H9 (cell line): ENCODE measurements at regions not wholly inside any gene's neighbourhood (a gene's known extent, or its start where the extent isn't known, plus 50 kb on each side); places are given as distances from the start of the nearest gene placed in this dataset.

Experiments
- DNase-seq: peaks from one replicate; pipeline ENCODE4 v3.0.0-alpha.2; 2017
- H2AFZ ChIP-seq: one replicate; pipeline ENCODE4 v1.6.1; 2013; ENCODE audit warnings: mild to moderate bottlenecking, low read length, control low read depth, moderate library complexity
- H2AK5ac ChIP-seq: 2 replicates; pipeline ENCODE4 v1.6.1; 2013; ENCODE audit warnings: low read length, control low read depth, mixed read lengths; ENCODE audit not compliant: insufficient read length
- H2BK120ac ChIP-seq: one replicate; pipeline ENCODE4 v1.6.1; 2013; ENCODE audit warnings: low read depth, mild to moderate bottlenecking, low read length, control low read depth, inconsistent platforms; ENCODE audit not compliant: poor library complexity, severe bottlenecking
- H2BK12ac ChIP-seq: 2 replicates; pipeline ENCODE4 v1.6.1; 2013; ENCODE audit warnings: low read length, control low read depth, mixed read lengths, low read depth; ENCODE audit not compliant: insufficient read length
- H2BK15ac ChIP-seq: 2 replicates; pipeline ENCODE4 v1.6.1; 2013; ENCODE audit warnings: low read depth, low read length, control low read depth
- H2BK20ac ChIP-seq: one replicate; pipeline ENCODE4 v1.6.1; 2013; ENCODE audit warnings: low read depth, mild to moderate bottlenecking, low read length, control low read depth, inconsistent platforms; ENCODE audit not compliant: poor library complexity, severe bottlenecking
- H2BK5ac ChIP-seq: 2 replicates; pipeline ENCODE4 v1.6.1; 2013; ENCODE audit warnings: low read length, control low read depth, mixed read lengths; ENCODE audit not compliant: insufficient read length
- H3K14ac ChIP-seq: 2 replicates; pipeline ENCODE4 v1.6.1; 2013; ENCODE audit warnings: low read length, control low read depth; ENCODE audit not compliant: insufficient read depth
- H3K18ac ChIP-seq: 2 replicates; pipeline ENCODE4 v1.6.1; 2013; ENCODE audit warnings: low read depth, mild to moderate bottlenecking, mixed read lengths, low read length, control low read depth; ENCODE audit not compliant: insufficient read length
- H3K23ac ChIP-seq: 2 replicates; pipeline ENCODE4 v1.6.1; 2013; ENCODE audit warnings: low read length, control low read depth, mixed read lengths, low read depth; ENCODE audit not compliant: insufficient read length
- H3K23me2 ChIP-seq: 2 replicates; pipeline ENCODE4 v1.6.1; 2013; ENCODE audit warnings: low read depth, mild to moderate bottlenecking, mixed read lengths, low read length, control low read depth; ENCODE audit not compliant: insufficient read length, poor library complexity, severe bottlenecking
- H3K27ac ChIP-seq: 2 replicates; pipeline ENCODE4 v1.5.1; 2013; ENCODE audit warnings: low read length, control low read depth, mixed read lengths, low read depth; ENCODE audit not compliant: insufficient read length
- H3K27me3 ChIP-seq: 2 replicates; pipeline ENCODE4 v1.6.1; 2013; ENCODE audit warnings: low read length, control low read depth, inconsistent platforms; ENCODE audit not compliant: insufficient read depth
- H3K4ac ChIP-seq: 2 replicates; pipeline ENCODE4 v1.6.1; 2013; ENCODE audit warnings: low read depth, mild to moderate bottlenecking, control low read depth, inconsistent platforms, low read length, moderate library complexity
- H3K4me1 ChIP-seq: 2 replicates; pipeline ENCODE4 v1.6.1; 2013; ENCODE audit warnings: low read length, control low read depth, inconsistent platforms; ENCODE audit not compliant: insufficient read depth
- H3K4me2 ChIP-seq: 2 replicates; pipeline ENCODE4 v1.6.1; 2013; ENCODE audit warnings: low read length, control low read depth, mixed read lengths; ENCODE audit not compliant: insufficient read length, insufficient read depth
- H3K56ac ChIP-seq: 2 replicates; pipeline ENCODE4 v1.6.1; 2013; ENCODE audit warnings: low read depth, mild to moderate bottlenecking, mixed read lengths, low read length, control low read depth; ENCODE audit not compliant: insufficient read length
- H3K79me1 ChIP-seq: 2 replicates; pipeline ENCODE4 v1.6.1; 2013; ENCODE audit warnings: low read depth, mild to moderate bottlenecking, moderate library complexity, low read length, control low read depth, inconsistent platforms; ENCODE audit not compliant: insufficient read depth, poor library complexity, severe bottlenecking
- H3K79me2 ChIP-seq: 2 replicates; pipeline ENCODE4 v1.6.1; 2013; ENCODE audit warnings: low read length, control low read depth, inconsistent platforms; ENCODE audit not compliant: insufficient read depth
- H3K9ac ChIP-seq: 2 replicates; pipeline ENCODE4 v1.6.1; 2013; ENCODE audit warnings: low read length, control low read depth, mixed read lengths; ENCODE audit not compliant: insufficient read length; ENCODE audit errors: extremely low read depth
- H3K9me3 ChIP-seq: one replicate; pipeline ENCODE4 v1.6.1; 2013; ENCODE audit warnings: low read depth, low read length, inconsistent platforms; ENCODE audit not compliant: control insufficient read depth
- H3T11ph ChIP-seq: one replicate; pipeline ENCODE4 v1.6.1; 2013; ENCODE audit warnings: mild to moderate bottlenecking, low read length, control low read depth, inconsistent platforms
- H4K20me1 ChIP-seq: one replicate; pipeline ENCODE4 v1.6.1; 2013; ENCODE audit not compliant: control insufficient read depth, insufficient read length, insufficient read depth
- H4K5ac ChIP-seq: 2 replicates; pipeline ENCODE4 v1.6.1; 2013; ENCODE audit warnings: low read depth, mild to moderate bottlenecking, mixed read lengths, low read length, control low read depth; ENCODE audit not compliant: insufficient read length
- H4K8ac ChIP-seq: replicated peaks from 2 replicates; pipeline ENCODE4 v1.6.1; 2013; ENCODE audit warnings: low read length, control low read depth, mixed read lengths, low read depth; ENCODE audit not compliant: insufficient read length
- H4K91ac ChIP-seq: 2 replicates; pipeline ENCODE4 v1.6.1; 2013; ENCODE audit warnings: low read depth, mild to moderate bottlenecking, moderate library complexity, mixed read lengths, low read length, control low read depth; ENCODE audit not compliant: insufficient read length
- H3K27ac Mint-ChIP-seq, 3 experiments: 2 replicates in 2 of 3; 3 replicates in 1 of 3; pipeline ENCODE4 v1.8.0; 2020 to 2021; ENCODE audit warnings: mixed read lengths in 3 of 3, mild to moderate bottlenecking in 1 of 3, moderate library complexity in 1 of 3
- H3K27me3 Mint-ChIP-seq: 2 replicates; pipeline ENCODE4 v1.8.0; 2021; ENCODE audit warnings: low read depth, mild to moderate bottlenecking, moderate library complexity, mixed read lengths
- H3K36me3 Mint-ChIP-seq, 3 experiments: 2 replicates in 2 of 3; 3 replicates in 1 of 3; pipeline ENCODE4 v1.8.0; 2020 to 2021; ENCODE audit warnings: low read depth in 3 of 3, mixed read lengths in 3 of 3; ENCODE audit not compliant: insufficient read depth in 1 of 3
- H3K4me1 Mint-ChIP-seq, 2 experiments: 2 replicates each; pipeline ENCODE4 v1.8.0; 2020; ENCODE audit warnings: mixed read lengths in 2 of 2
- H3K4me3 Mint-ChIP-seq, 2 experiments: 2 replicates in 1 of 2; 3 replicates in 1 of 2; pipeline ENCODE4 v1.8.0; 2020 to 2021; ENCODE audit warnings: mild to moderate bottlenecking in 2 of 2, mixed read lengths in 2 of 2, moderate library complexity in 1 of 2
- H3K9me3 Mint-ChIP-seq, 2 experiments: 2 replicates in 1 of 2; 3 replicates in 1 of 2; pipeline ENCODE4 v1.8.0; 2020; ENCODE audit warnings: mild to moderate bottlenecking in 2 of 2, mixed read lengths in 2 of 2, moderate library complexity in 1 of 2
- WGBS: extraction: QIAGEN DNeasy Blood & Tissue Kit; methylation state at CpG from one replicate; pipeline ENCODE4 v1.1.7; 2013; ENCODE audit warnings: missing lambda C conversion rate, low lambda C conversion rate, mixed read lengths; ENCODE audit not compliant: insufficient read length; ENCODE audit errors: extremely low coverage; 5-methylcytosine and 5-hydroxymethylcytosine counted together
- TF ChIP-seq, protein P1 (sequence below): fragments of 200-600 bp; sonication (generic); conservative IDR thresholded peaks from 3 replicates; pipeline ENCODE4 v1.8.0; 2021; ENCODE audit warnings: antibody characterized with exemption, mild to moderate bottlenecking

DNA sequence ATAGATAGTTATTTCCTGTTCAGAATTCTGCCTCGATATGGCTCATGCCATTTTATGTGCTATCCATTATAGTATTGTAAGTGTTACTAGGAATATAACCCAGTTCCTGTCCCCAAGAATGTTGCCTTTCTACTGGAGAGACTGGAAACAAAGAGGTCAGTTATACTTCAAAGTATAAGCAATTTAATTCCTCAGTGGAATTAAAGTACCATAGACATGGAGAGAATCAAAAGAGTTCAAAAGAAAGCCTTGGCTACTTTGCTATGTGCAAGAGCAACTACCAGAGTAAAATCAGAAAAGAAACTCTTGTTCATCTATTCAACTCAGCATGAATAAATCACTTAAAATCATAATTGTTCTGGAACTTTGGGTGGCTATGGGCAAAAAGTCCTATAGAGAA lies 173.2 kb upstream of the EEA1 start:
- no peak overlapping the region for H3K23ac ChIP-seq
- H4K8ac ChIP-seq: no peak overlapping the region

More for the DNA sequence above, 173.2 kb upstream of the EEA1 start:
- Histone ChIP-seq H2BK12ac (no peak overlapping the region), H3K27me3 (no peaks in the 10 kb centered on the region), H3K79me1 (no peaks in the 10 kb centered on the region), H3K4ac (no peak overlapping the region), H4K20me1 (no peaks in the 10 kb centered on the region), H2BK120ac (no peak overlapping the region), H3K9me3 (no peaks in the 10 kb centered on the region), H3K18ac (no peak overlapping the region), H3K27ac (no peak overlapping the region), H3K79me2 (no peaks in the 10 kb centered on the region), H3K4me1 (peaks cover 2% of the 10 kb centered on the region; the same call in 1 of the 2 replicates), H2AFZ (no peak overlapping the region), H3K4me2 (no peak overlapping the region), H2BK20ac (no peak overlapping the region), H3K14ac (no peak overlapping the region), H3K9ac (no peak overlapping the region), H4K5ac (no peak overlapping the region), H4K91ac (no peak overlapping the region), H3T11ph (no peak overlapping the region), H2AK5ac (no peak overlapping the region), H3K23me2 (no peaks in the 10 kb centered on the region), H2BK15ac (no peak overlapping the region), H2BK5ac (no peak overlapping the region), H3K56ac (no peak overlapping the region)
- TF ChIP-seq, protein P1, sequence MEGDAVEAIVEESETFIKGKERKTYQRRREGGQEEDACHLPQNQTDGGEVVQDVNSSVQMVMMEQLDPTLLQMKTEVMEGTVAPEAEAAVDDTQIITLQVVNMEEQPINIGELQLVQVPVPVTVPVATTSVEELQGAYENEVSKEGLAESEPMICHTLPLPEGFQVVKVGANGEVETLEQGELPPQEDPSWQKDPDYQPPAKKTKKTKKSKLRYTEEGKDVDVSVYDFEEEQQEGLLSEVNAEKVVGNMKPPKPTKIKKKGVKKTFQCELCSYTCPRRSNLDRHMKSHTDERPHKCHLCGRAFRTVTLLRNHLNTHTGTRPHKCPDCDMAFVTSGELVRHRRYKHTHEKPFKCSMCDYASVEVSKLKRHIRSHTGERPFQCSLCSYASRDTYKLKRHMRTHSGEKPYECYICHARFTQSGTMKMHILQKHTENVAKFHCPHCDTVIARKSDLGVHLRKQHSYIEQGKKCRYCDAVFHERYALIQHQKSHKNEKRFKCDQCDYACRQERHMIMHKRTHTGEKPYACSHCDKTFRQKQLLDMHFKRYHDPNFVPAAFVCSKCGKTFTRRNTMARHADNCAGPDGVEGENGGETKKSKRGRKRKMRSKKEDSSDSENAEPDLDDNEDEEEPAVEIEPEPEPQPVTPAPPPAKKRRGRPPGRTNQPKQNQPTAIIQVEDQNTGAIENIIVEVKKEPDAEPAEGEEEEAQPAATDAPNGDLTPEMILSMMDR: no peak
- no peaks in the 10 kb centered on the region for H3K9me3 Mint-ChIP-seq
- WGBS: no CpG with 5 or more reads among the region's 1 CpG
- H3K36me3 Mint-ChIP-seq: no peaks in the 10 kb centered on the region
- H3K27ac Mint-ChIP-seq: no peak overlapping the region
- H3K27me3 Mint-ChIP-seq: no peaks in the 10 kb centered on the region
- peaks cover 6% of the 10 kb centered on the region in 2 experiments for H3K4me1 Mint-ChIP-seq
- no peak overlapping the region for H3K4me3 Mint-ChIP-seq
- no peak for DNase-seq
